GM18519 (cell line): ENCODE measurements at regions not wholly inside any gene's neighbourhood (a gene's known extent, or its start where the extent isn't known, plus 50 kb on each side); places are given as distances from the start of the nearest gene placed in this dataset.
"Not testable (repeated sequence)": the region's sequence is repeated elsewhere in the genome, so short reads cannot be mapped to it uniquely, and the experiment has no call there.

Experiments
- ATAC-seq: cut with Tn5 transposase; IDR thresholded peaks from one replicate; pipeline ENCODE4 v1.9.1; 2021; ENCODE audit warnings: mild to moderate bottlenecking, moderate library complexity; ENCODE audit not compliant: unreplicated experiment, low FRiP score

GRCh38 chr3:82000773-82001172 lies 239.3 kb upstream of the GBE1 start:
- no peak for ATAC-seq

- ATAC-seq = no peak
Measured at GRCh38 chr3:82000350-82000749, 238.9 kb upstream of the GBE1 start.

GRCh38 chr3:81998907-81999306 lies 237.5 kb upstream of the GBE1 start:
- ATAC-seq = no peak

- ATAC-seq = no peak
Measured at GRCh38 chr3:81998139-81998755, 236.8 kb upstream of the GBE1 start.

- ATAC-seq = no peak
Measured at GRCh38 chr3:81997390-81997789, 235.9 kb upstream of the GBE1 start.

- no peak for ATAC-seq
Measured at GRCh38 chr3:81995329-81995728, 233.9 kb upstream of the GBE1 start.

GRCh38 chr3:81989758-81990157 lies 228.3 kb upstream of the GBE1 start:
- ATAC-seq = no peak

- ATAC-seq = no peak
Measured at GRCh38 chr3:81989274-81989673, 227.8 kb upstream of the GBE1 start.

- ATAC-seq = not testable (repeated sequence)
Measured at GRCh38 chr3:81987412-81987811, 226.0 kb upstream of the GBE1 start.

GRCh38 chr3:81985996-81986723 lies 224.7 kb upstream of the GBE1 start:
- ATAC-seq = no peak

GRCh38 chr3:81983382-81983781 lies 221.9 kb upstream of the GBE1 start:
- no peak for ATAC-seq

- no peak for ATAC-seq
Measured at GRCh38 chr3:81980596-81981494, 219.4 kb upstream of the GBE1 start.

- no peak for ATAC-seq
Measured at GRCh38 chr3:81974751-81975150, 213.3 kb upstream of the GBE1 start.

GRCh38 chr3:81968658-81969057 lies 207.2 kb upstream of the GBE1 start:
- no peak for ATAC-seq

- no peak for ATAC-seq
Measured at GRCh38 chr3:81967393-81967792, 205.9 kb upstream of the GBE1 start.

GRCh38 chr3:81965696-81966095 lies 204.3 kb upstream of the GBE1 start:
- no peak for ATAC-seq

- no peak for ATAC-seq
Measured at GRCh38 chr3:81962396-81962795, 201.0 kb upstream of the GBE1 start.

GRCh38 chr3:81958972-81959640 lies 197.7 kb upstream of the GBE1 start:
- ATAC-seq = no peak

- ATAC-seq = no peak
Measured at GRCh38 chr3:81955878-81956277, 194.4 kb upstream of the GBE1 start.

GRCh38 chr3:81953111-81953510 lies 191.7 kb upstream of the GBE1 start:
- ATAC-seq = no peak

- ATAC-seq = no peak
Measured at GRCh38 chr3:81952141-81952540, 190.7 kb upstream of the GBE1 start.
